GM18868 (cell line): ENCODE measurements at regions not wholly inside any gene's neighbourhood (a gene's known extent, or its start where the extent isn't known, plus 50 kb on each side); places are given as distances from the start of the nearest gene placed in this dataset.
"Not testable (repeated sequence)": the region's sequence is repeated elsewhere in the genome, so short reads cannot be mapped to it uniquely, and the experiment has no call there.

ENCODE experiments used
- ATAC-seq: cut with Tn5 transposase; IDR thresholded peaks from one replicate; pipeline ENCODE4 v1.9.1; 2021; ENCODE audit warnings: mild to moderate bottlenecking, moderate library complexity; ENCODE audit not compliant: unreplicated experiment

GRCh38 chrY:7881696-7882095 is 970.1 kb upstream of the AMELY start:
- no peak for ATAC-seq

DNA sequence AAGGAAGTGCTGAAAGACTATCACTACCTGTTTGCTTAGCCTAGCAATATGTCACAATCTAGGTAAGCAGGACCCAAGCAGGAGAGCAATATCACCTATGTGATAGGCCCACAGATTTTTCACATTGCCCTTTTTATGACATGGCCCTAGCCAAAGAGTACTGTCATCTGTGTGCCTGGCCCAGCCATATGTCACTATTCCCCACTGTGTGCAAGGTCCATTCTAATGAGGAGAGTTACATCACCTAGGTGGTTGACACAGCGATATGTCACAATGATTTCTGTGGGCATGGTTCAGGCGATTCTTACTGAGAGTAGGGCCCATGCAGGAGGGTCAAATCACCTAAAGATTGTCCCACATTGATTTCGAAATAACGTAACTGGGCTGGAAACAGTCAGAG is 967.7 kb upstream of the AMELY start:
- ATAC-seq: no peak

DNA sequence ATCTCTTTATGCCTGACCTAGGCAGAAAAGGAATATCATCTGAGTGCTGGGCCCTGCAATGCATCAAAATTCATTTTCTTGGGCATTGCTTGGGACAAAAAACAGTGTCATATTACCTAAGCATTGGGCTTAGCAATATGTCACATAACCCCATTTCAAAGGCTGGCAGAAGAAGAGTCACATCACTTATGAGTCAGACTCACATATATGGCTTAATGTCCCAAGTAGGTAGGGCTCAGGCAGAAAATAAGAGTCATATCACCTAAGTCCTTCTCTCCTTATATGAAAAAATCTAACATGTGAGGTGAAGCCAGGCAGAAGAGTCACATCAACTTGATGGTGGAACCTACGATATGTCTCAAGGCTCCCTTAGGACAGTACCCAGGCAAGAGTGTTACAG is 967.2 kb upstream of the AMELY start:
- ATAC-seq: no peak

DNA sequence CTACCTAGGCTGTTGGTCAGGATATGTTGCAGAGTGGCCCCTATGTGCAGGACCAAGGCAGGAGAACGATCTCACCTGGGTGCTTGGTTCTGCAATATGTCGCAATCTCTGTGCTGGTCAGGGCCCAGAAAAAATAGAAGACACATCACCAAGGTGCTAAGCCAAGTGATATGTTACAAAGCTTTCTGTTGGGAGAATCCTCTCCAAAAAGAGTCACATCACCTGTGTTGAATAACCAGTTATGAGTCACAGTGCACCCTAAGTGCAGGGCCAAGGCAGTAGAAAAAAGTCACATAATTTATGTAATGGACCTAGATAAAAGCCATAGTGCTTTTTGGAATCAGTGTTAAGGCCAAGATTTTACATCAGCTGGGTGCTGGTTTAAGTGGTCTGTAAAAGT is 965.9 kb upstream of the AMELY start:
- no peak for ATAC-seq

DNA sequence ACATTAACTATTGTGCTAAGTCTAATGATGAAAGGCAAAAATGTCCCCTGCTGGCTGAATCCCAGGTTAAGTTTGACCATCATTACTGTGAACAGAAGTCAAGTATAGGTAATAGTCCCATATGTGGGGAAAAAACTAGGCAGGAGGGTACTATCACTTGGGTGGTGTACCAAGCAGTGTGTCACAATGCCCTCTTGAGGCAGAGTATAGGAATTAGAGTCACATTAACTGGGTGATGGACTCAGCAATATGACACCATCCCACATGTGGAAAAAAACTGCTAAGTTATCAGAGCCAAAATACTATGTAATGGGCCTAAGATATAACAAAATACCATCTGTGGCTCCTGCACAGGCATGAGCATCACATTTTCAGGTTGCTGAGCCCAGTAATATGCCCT is 962.5 kb upstream of the AMELY start:
- ATAC-seq: peak; percentile 93

DNA sequence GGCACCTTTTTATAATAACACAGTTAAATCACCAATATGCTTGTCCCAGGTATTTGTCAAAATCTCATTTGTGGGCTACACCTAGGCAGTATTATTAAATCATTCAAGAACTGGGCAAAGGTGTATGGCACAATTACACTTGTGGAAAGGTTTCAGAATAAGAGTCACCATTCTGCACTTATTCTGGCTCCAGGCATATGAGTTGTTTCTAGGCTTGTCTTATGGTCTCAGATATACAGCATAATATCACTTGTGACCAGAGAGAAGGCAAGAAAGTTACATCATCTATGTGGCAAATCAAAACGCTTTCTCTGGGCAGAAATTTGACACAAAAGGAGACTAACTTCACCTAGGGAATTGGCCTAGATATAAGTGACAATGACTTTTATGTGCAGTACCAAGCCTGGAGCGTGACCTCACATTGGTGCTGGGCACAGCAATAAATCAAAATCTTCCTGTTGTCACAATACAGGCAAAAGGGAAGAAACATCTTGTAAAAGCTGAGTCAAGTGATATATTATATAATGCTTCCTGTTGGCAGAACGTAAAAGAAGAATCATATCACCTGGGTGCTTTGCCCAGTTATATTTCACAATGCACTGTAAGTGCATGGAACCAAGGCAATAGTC is 959.9 kb upstream of the AMELY start:
- ATAC-seq: no peak

DNA sequence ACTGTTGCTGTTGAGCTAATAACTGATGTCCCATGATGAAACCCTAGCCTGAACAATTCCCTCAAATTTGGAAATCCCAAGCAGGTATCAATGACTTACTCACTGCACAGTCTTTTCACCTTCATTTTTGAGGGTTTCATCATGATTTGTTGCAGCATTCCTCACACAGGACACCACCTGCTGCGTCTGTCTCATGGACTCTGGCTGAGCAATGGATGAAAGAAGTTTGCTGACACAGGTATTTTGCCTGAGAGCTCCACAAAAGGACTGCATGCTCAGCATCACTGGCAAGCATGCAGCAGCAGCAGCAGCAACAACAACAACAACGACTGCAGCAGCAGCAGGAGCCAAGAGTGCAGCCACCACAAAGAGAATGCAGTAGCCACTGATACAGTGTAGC is 955.4 kb upstream of the AMELY start:
- no peak for ATAC-seq

- ATAC-seq: no peak
Measured at GRCh38 chrY:7860781-7861614, 949.4 kb upstream of the AMELY start.

DNA sequence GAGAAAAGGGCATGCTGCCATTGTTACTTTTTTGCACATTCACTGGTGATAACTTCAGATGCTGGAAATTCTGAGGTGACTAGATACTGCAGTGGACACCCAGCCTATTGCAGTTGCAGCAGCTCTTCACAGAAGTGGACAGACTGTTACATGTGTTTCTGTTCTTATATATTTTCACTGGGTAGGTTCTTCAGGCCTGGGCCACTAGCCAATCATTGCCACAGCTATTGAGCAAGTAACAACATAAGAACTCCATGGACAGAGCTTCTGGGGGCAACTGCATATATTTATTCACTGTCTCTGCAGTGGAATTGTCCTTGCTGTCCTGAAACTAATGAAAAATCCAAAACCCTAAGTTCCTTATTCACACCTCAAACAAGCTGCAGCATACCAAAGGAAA is 938.6 kb upstream of the AMELY start:
- ATAC-seq: no peak

DNA sequence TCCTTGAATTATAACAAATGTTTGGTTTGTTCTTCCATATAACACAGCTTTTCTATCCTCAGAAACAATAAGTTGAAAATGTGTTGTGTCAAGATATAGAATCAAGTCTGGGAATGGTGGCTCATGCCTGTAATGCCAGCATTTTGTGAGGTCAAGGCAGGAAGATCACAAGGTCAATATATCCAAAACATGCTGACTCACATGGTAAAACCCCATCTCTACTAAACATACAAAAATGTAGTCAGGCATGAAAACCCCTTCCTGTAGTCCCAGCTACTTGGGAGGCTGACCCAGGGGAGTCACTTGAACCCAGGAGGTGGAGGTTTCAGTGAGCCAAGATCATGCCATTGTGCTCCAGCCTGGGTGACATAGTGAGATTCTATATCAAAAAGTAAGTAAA is 934.2 kb upstream of the AMELY start:
- no peak for ATAC-seq

DNA sequence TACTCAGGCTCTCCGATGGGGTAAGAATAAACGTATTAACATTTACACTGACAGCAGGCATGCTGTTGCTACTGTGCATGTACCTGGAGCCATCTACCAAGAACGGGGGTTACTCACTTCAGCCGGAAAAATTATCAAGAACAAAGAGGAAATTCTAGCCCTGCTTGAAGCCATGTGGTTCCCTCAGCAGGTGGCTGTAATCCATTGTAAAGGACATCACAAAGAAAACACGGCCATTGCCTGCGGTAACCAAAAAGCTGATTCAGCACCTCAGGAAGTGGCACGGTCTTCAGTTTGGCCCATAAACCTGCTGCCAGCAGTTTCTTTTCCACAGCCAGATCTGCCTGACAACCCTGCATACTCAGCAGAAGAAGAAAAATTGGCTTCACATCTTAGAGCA is 925.5 kb upstream of the AMELY start:
- no peak for ATAC-seq

DNA sequence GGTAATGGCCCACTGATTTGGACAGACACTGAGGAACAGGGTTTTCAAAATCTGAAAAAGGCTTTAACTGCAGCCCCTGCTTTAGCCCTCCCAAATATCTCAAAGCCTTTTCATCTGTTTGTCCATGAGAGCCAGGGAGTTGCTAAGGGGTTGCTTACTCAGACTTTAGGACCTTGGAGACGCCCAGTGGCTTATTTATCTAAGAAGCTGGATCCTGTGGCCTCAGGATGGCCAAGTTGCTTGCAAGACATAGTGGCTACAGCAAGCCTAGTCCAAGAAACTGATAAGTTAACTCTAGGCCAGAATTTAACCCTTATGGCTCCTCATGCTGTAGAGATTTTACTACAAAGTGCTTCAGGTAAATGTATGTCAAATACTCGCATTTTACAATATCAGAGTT is 924.8 kb upstream of the AMELY start:
- no peak for ATAC-seq

DNA sequence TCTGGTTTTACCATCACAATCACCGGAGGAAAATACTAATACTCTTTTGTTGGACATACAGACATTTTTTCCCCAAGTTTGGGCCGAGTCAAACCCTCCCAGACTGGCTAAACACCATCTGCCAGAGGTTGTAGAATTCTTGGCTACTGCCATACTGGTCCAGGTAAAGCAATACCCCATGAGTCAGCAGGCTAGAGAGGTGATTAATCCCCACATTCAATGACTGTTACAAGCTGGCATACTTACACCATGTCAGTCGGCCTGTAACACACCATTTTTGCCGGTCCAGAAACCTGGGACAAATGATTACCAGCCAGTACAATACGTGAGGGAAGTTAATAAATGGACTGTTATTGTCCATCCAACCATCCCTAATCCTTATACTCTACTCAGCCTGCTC is 923.9 kb upstream of the AMELY start:
- no peak for ATAC-seq

DNA sequence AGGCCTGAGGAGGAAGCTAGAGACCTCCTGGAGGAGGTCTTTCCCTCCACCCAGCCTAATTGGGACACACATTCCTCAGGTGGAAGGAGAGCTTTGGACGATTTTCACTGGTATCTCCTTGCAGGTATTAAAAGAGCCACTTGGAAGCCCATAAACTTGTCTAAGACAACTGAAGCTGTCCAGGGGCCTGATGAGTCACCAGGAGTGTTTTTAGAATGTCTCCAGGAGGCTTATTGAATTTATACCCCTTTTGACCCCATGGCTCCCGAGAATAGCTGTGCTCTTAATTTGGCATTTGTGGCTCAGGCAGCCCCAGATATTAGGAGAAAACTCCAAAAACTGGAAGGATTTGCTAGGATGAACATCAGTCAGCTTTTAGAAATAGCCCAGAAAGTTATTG is 922.7 kb upstream of the AMELY start:
- no peak for ATAC-seq

- ATAC-seq: not testable (repeated sequence)
Measured at GRCh38 chrY:7830881-7831280, 919.3 kb upstream of the AMELY start.

GRCh38 chrY:7826533-7826932 is 915.0 kb upstream of the AMELY start:
- no peak for ATAC-seq

DNA sequence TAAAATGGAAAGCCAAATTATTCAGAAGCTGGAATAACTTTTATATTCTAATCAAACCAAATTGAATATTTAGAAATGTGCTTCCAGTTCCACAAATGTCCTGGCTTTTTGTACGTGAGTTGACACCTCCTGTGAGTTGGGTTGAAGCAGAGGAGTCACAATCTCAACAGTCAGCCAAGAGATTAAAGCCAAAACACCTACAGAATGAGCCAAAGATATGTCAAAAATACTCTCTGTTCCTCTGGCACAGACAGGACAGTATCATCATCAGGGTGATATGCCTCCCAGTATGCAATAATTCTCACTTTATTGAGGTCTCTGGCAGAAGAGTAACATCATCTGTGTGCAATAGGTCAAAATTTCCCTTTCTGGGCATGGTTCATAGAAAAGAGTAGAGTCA is 914.3 kb upstream of the AMELY start:
- ATAC-seq: no peak

DNA sequence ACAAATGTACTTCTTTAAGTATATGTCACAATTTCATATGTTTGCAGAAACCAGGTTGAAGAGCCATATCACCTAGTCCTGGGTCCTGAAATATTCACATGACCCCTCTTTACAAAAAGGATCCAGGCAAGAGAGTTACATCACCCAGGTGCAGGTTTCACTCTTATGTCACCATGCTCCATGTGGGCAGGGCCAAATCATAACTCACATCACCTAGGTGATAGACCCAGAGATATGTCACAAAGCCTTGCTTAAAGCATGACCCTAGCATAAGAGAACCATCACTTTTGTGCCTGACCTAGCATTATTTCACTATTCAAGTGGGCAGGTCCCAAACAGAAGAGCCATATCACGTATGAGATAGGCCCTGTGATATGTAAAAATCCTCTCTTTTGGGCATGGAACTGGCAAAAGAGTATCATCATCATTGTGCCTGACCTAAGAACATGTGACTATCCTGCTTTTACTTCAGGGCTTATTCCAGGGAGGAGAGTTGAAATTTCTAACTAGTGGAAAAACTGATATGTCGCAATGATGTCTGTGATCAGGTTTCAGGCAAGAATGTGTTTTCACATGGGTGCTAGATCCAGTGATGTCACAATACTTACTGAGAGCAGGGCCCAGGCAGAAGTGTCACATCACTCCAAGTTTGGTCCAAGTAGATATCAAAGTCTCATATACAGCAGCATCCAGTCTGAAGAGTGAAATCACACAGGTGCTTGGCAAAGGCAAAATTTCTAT is 909.9 kb upstream of the AMELY start:
- no peak for ATAC-seq

GRCh38 chrY:7818924-7819323 is 907.4 kb upstream of the AMELY start:
- peak; percentile 55 for ATAC-seq

- ATAC-seq: peak; percentile 47
Measured at GRCh38 chrY:7816567-7816966, 905.0 kb upstream of the AMELY start.

DNA sequence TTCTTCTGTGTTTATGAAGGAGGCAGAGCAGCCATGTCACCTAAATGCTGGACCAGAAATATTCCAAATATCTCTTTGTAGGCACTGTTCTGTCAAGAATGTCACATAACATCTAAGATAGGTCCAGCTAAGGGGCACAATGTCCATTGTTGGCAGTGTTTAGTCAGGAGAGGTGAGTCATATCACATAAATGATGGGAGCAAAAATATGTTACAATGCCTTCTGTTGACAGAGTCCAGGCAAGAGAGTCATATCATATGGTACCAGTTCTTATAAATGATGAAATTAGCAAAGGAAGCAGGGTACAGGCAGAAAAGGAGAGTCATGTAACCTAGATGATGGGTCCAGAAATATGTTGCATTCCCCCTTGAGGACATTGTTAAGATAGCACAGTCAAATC is 904.4 kb upstream of the AMELY start:
- no peak for ATAC-seq

DNA sequence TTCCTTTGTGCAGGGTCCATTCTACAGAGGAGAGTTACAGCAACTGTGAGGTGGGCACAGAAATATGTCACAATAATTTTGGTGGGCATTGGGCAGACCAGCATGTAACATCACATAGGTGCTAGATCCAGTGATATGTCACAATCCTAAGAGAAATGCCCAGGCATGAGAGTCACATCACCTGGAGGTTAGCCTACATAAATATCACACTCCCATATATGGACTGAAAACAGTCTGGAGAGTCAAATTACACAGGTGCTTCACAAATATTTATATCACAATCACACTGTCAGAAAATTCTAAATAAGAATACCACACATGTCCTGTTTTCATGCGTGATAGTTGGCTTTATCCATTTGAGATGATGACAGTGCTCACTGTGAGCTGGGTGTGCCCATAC is 903.7 kb upstream of the AMELY start:
- ATAC-seq: no peak
